ENCODE measurements at regions not wholly inside any gene's neighbourhood (a gene's known extent, or its start where the extent isn't known, plus 50 kb on each side); places are given as distances from the start of the nearest gene placed in this dataset.
"Not testable (repeated sequence)": the region's sequence is repeated elsewhere in the genome, so short reads cannot be mapped to it uniquely, and the experiment has no call there.

GRCh38 chr20:47906348-47906660, 121.0 kb upstream of the SULF2 start:
- DNase-seq, result no peak

GRCh38 chr20:47905628-47906347, 120.5 kb upstream of the SULF2 start:
- no peak for DNase-seq

- DNase-seq, result not testable (repeated sequence)
These were observed 117.7 kb upstream of the SULF2 start for GRCh38 chr20:47903009-47903408.

GRCh38 chr20:47899313-47899712, 114.0 kb upstream of the SULF2 start:
- not testable (repeated sequence) for DNase-seq

GRCh38 chr20:47897461-47897860, 112.2 kb upstream of the SULF2 start:
- DNase-seq, result no peak

GRCh38 chr20:47892681-47893080, 107.4 kb upstream of the SULF2 start:
- not testable (repeated sequence) for DNase-seq

- DNase-seq, result not testable (repeated sequence)
These were observed 105.4 kb upstream of the SULF2 start for GRCh38 chr20:47890708-47891107.

GRCh38 chr20:47889751-47890150, 104.5 kb upstream of the SULF2 start:
- DNase-seq, result not testable (repeated sequence)

GRCh38 chr20:47888351-47888750, 103.1 kb upstream of the SULF2 start:
- no peak for DNase-seq

- DNase-seq, result no peak
These were observed 102.3 kb upstream of the SULF2 start for GRCh38 chr20:47887477-47888080.

GRCh38 chr20:47887064-47887463, 101.8 kb upstream of the SULF2 start:
- DNase-seq, result no peak

GRCh38 chr20:47886454-47887041, 101.3 kb upstream of the SULF2 start:
- DNase-seq, result no peak

GRCh38 chr20:47885909-47886453, 100.7 kb upstream of the SULF2 start:
- DNase-seq, result no peak

- DNase-seq, result not testable (repeated sequence)
These were observed 98.7 kb upstream of the SULF2 start for GRCh38 chr20:47883940-47884339.

GRCh38 chr20:47883186-47883585, 97.9 kb upstream of the SULF2 start:
- DNase-seq, result no peak

- DNase-seq, result no peak
These were observed 94.5 kb upstream of the SULF2 start for GRCh38 chr20:47879771-47880170.

- DNase-seq, result no peak
These were observed 93.3 kb upstream of the SULF2 start for GRCh38 chr20:47878601-47879027.

- DNase-seq, result no peak
These were observed 91.2 kb upstream of the SULF2 start for GRCh38 chr20:47876311-47877088.

GRCh38 chr20:47875297-47876025, 90.2 kb upstream of the SULF2 start:
- no peak for DNase-seq

GRCh38 chr20:47872341-47872740, 87.1 kb upstream of the SULF2 start:
- no peak for DNase-seq

- no peak for DNase-seq
These were observed 85.2 kb upstream of the SULF2 start for GRCh38 chr20:47870475-47870874.

GRCh38 chr20:47868744-47869143, 83.5 kb upstream of the SULF2 start:
- DNase-seq, result no peak

GRCh38 chr20:47868236-47868635, 83.0 kb upstream of the SULF2 start:
- no peak for DNase-seq
